Brain pericyte (primary cell): ENCODE measurements at regions not wholly inside any gene's neighbourhood (a gene's known extent, or its start where the extent isn't known, plus 50 kb on each side); places are given as distances from the start of the nearest gene placed in this dataset.

ENCODE experiments used
- DNase-seq: peaks from one replicate; pipeline ENCODE4 v3.0.0-alpha.2; 2012; ENCODE audit warnings: low read depth, low spot score

DNA sequence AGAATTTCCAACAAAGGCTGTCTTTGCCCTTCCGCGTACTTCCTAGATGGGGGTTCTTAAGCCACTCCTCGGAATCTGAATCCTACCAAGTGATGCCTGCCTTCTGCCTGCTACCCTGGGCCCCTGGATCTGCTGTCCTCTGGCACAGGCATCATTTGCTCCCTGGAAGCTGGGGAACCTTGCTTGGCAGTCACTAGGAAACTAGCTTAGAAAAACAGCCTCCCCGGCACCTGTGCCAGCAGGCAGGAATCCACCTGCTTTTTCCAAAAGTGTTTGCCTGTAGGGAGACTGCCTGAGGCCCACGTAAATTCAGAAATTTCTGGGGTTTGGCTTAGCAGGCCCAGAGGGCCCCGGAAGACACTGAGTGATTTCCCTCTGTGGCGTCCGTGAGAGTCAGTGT, 442.4 kb downstream of the TSHZ3 start:
- no peak for DNase-seq

DNA sequence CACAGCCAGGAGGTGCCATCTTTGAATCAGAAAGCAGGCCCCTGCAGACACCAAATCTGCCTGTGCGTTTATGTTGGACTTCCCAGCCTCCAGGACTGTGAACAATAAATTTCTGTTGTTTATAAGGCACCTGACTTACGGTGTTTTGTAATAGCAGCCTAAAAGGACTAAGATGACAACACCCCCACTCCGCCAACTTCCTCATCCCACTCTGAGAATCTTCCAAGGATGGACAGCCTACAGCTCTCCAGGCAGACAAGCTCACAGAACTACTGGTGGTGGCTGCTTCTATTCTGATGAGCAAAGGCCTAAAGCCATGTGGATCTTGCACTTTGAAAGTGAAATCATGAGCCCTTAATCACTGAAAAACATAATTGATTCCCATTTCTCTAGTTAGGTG, 449.2 kb downstream of the TSHZ3 start:
- no peak for DNase-seq

DNA sequence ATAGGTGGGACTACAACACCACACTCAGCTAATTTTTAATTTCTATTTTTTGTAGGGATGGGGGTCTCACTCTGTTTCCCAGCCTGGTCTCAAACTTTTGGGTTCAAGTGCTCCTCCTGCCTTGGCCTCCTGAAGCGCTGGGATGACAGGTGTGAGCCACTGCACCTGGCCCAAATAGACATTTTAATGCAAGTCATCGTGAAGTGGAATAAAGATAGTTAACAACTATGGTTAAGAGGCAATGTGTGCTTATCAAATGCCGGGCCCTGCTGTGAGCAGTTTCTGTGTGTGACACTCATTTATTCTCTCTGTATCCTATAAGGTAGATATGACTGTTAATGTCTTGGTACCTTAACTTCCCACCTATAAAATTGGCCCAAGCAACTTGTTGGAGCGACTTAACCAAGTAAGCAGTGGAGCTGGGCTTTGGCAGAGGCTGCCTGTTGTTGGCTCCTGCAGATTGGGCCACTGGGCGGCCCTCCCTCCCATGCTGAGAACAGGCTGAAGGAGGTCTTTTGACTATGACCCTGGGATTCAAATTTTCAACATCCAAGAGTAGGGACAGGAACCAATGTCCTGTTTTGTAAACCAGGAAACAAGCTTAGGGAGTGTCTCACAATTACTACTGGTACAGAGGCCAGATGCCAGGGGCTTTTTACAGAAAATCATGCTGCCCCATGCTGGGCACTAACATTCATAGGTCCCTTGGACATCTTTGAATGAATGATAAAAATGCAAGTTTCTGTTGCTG, 450.7 kb downstream of the TSHZ3 start:
- no peak for DNase-seq

DNA sequence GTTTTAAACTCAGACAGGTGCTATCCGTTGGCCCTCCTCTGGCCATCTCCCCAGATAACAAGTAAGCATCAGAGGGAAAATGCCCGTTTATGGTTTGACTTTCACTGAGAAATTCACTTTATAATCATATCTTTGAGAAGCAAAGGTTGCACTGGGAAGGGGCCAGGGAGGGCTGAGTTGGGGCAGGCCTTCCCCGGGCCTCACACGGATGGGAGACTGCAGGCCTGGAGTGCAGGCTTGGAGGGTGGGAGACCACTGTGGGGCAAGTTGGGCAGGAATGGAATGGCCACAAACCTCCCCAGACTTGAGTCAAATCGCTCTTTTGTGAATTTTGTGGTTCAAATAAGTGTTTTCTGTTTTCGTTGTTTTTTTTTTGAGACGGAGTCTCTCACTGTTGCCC, 451.7 kb downstream of the TSHZ3 start:
- no peak for DNase-seq

DNA sequence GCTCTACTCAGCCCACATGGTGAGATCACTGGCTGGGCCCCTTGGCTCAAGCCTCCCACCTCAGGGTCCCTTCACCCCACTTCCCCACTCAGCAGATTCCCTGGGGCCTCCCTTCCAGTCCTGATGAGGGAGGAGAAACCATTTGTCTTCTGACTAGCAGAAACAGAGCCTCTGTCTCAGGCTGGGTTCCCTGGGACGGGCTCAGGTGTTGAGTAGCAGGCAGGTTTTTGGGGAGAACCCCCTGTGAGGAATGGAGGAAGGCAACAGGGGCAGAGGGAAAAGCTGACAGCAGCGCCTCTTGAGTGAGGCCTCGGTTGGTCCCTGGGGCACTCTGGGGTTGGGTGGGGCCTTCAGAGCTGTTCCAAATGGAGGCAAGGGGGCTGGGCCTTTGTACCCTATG, 452.2 kb downstream of the TSHZ3 start:
- no peak for DNase-seq

DNA sequence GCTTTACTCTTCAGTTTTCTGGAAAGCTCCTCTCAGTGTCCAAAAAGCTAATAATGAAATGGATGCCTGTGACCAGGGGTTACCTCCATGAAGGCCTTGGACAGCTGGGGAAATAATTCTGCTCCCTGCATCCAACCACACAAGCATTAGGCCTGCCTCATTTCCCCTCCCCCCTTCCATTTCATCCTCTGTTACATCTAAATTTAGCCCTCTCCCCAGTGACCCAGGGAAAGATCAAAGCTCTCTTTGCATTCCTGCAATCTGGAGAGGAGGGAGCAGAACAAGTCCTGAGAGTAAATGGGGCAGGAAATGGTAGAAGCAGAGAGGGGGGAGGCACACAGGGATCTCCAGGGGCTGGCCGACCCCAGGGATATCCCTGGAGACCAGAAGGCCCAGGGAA, 452.7 kb downstream of the TSHZ3 start:
- DNase-seq, result no peak

DNA sequence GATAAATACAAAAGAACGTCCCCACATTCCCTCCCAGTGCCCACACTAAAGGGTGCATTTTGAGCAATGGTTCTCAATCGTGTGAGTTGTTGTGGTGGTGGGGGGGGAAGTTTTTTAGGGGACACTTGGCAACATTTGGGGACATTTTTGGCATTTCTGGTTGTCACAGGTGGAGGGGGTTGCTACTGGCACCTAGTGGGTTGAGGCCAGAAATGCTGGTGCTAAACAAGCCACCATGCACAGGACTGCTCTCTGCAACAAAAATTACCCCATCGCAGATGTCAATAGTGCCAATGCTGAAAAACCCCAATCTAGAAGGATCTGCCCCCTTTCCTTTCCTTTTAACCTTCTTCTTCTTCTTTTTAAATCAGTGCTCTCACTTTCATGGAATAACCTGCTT, 453.3 kb downstream of the TSHZ3 start:
- DNase-seq, result no peak

DNA sequence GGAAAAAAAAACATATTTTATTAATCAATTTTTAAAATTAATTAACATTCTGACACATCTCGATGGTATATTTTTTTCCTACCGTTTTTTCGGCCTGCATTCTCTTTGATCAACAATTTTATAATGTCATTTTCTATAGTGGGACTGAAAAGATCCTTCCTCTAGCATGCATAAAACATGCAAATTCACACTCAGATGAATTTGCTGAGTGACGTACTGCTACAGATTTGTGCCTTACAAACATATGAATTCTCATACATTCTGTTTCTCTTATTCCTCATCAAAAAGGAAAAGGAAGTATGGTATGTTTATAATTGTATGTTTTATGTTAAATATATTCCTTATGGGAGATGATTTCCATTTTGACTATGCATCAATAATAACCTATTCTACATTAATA, 458.2 kb downstream of the TSHZ3 start:
- DNase-seq, result no peak

DNA sequence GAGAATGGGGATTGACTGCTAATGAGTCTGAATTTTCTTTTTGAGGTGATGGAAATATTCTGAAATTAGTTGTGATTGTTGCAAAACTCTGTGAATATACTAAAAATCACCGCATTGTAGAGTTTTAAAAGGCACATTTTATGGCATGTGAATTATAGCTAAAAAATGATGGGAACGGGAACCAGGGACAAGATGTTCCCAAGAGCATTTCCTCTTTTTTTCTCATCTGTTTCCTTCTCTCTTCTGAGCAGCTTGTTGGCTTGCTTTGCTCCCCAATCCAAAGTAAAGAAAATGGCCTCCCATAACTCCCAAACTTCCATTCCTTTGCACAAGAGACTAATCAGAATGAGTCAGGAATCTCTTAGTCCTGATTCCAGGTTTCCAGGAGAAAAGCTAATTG, 459.2 kb downstream of the TSHZ3 start:
- no peak for DNase-seq

DNA sequence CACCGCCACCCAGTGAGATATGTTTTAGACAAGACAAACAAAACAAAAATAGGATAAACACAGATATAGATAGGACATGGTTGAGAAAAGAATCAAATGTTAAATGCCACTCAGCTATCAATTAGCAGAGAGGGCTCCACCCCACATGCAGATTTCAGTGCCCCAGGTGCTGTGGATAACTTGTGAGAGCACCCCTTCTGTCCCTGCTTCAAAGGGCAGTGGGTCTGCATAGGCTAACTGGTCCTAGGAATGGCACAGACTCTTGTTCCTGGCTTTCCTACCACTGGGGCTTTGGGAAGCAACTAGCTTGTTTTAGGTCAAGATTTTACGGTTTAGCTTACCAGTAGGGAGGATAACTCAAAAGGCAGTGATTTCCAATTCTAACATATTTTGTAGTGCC, 460.3 kb downstream of the TSHZ3 start:
- DNase-seq, result no peak

DNA sequence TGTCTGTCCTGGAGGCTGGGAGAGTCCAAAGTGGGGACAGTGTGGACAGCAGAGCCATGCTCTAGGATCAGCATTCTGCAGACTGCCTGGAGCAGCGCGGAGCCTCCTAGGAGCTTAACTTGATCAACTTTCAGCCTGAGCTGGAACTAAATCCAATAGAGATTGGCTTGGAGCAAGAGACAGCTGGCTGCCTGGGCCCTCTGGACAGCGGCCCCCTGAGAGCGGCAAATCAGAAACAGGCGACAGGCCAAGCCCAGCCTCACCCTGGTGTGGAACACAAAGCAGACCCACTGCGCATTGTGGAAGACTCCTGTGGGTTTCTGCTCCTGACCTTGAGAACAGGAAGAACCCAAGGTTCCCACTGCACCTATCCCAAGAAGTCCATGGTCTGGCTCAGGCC, 462.2 kb downstream of the TSHZ3 start:
- DNase-seq, result no peak

DNA sequence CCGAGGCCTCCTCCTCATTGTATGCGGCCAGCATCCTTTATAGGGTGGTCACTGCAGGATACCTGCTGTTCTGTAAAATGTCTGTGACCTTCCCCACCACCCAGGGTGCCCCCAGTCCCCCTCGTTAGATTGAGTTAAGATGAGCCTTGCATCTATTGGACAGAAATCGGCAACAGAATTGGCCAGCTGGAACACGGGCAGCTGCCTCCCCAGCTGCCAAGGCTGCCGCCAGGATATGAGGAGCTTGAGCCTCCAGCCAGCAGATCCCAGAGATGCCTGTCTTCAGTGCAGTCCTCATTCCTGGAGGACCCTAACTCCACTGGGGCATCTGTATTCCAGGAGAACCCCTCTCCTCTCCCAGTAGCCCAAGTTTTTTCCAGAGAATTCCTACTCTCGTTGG, 463.0 kb downstream of the TSHZ3 start:
- no peak for DNase-seq

DNA sequence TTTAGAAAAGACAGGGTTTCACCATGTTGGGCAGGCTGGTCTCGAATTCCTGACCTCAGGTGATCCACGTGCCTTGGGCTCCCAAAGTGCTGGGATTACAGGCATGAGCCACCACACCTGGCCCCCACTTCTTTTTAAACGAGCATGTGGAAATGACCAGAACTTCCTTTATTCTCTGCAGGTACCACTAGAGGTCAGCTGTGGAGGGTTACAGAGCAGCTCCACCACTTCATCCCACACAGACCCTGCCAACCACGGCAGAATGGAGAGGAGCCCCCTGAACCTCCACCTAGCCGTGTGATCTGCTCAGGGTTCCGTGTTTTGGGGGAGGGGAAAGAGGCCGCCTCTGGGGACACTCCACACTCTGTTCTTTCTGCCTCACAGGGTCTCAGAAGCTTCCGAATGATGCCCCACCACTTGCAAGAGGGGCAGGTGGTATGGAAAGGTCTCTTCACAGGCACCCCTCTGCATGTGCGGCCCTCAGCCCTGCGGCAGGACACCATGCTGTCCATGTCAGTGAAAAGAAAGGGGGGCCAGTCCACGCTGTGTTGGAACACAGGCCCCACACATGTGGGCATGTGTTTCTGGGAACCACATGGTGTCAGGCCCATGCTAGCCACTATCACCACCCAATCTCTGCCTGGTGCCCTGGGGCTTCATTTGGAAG, 465.0 kb downstream of the TSHZ3 start:
- no peak for DNase-seq

DNA sequence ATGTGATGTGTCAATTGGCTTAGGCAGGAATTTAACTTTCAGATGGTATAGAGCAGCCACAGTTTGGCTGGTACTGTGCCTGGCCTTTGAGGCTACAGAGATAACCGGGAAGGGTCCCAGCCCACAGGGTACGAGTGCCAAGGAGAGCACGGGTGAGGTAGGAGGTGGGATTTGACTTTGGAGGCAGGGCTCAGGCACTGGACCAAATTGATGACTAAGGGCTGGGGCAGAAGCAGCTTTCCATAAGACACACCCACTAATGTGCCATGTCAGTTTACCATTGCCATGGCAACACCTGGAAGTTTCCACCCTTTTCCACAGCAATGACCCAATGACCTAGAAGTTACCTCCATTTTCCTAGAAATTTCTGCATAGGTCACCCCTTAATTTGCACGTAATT, 466.2 kb downstream of the TSHZ3 start:
- no peak for DNase-seq

DNA sequence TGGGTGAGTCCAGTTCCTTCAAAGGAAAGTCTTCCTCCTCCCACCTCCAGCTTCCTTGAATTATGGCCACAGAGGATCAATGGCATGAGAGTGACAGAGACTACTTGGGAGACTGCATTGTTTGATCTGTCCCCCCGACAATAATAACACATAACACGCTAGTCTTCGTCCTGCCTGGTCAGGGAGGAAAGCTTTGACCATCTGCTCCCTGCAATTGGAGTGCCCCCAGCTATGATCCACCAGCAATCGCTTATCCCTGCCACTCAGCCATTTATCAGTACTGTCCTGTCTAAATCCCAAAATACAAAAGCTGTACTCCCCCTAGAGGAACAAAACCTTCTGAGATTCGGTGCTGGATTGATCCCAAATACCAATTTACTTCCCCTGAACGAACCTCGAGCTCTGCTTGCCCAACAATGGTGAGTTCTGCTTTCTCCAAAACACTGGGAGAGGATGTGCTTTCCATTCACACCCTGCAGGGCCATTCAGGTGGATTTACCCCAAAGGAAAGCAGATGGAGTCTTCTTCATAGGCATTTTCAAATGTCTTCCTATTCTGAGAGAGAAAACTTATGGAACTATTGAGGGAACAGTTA, 466.7 kb downstream of the TSHZ3 start:
- no peak for DNase-seq

DNA sequence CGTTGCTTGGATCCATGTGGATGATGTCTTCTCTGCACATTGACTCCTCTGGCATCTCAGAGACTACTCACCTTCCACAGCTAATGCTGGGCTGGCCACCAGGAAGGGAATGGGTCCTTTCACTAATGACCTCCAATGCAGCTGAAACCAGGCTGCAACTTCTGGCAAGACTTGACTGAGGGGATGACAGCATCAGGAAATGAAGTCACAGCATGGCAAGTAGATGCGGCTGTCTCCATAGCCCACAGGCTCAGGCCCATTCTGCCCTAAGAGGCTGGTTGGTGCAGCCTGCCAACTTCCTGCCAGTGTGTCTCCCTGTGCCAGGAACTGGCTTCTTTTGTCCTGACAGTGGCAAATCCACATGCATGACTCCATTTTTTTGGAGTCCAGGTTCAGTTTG, 467.3 kb downstream of the TSHZ3 start:
- no peak for DNase-seq

DNA sequence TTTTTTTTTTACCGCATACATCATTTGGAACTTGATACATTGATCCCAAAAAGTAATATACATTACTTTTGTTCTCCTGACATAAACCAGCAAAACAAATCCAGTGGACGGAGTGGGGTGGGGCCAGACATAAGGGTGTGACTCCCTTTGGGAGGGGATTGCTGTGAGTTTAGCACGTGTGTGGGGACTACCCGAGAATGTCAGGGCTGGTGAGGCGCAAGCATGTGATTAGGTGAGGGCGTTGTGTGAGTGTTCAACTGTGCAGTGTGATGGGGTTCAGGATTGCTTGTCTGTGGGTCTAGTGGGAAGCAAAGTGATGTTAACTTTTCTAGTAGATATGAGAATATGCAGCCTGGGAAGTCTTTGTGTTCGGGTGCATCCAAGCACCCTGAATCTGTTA, 468.0 kb downstream of the TSHZ3 start:
- no peak for DNase-seq

DNA sequence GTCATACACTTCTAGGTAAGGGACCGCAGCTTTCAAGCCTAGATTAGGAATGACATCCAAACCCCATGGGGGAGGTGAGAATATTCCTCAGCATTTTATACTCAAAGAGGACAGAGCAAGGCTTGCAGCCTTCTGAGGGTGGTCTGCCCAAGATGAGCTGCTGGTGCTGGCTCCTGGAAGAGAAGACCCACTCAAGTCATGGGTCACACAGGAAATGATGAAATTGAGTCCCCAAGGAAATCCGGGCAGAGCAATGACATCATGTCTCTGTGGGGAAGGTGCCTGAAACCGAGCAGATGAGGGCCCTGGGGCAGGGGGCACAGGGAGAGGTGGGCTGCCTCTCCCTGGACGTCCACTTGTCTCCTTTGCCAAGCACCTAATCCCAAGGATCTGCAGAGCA, 468.7 kb downstream of the TSHZ3 start:
- DNase-seq, result no peak

DNA sequence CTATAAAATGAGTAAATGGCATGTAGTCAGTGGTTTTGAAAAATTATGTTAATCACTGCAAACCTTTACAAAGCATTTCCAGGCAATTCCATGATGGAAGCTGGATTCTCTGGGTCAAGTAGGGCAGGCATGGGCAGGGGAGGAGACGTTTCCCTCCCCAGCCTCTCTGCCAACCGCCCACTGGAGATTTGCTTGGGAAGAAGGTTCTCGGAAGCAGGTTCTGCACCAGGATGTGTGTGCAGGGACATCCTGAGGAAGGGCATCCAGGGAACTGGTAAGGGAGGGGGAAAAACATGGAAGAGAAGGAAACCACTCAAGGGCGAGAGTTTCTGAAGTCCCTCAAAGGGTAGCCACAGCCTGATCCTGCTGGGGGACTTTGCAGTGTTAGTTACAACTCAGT, 469.1 kb downstream of the TSHZ3 start:
- no peak for DNase-seq

DNA sequence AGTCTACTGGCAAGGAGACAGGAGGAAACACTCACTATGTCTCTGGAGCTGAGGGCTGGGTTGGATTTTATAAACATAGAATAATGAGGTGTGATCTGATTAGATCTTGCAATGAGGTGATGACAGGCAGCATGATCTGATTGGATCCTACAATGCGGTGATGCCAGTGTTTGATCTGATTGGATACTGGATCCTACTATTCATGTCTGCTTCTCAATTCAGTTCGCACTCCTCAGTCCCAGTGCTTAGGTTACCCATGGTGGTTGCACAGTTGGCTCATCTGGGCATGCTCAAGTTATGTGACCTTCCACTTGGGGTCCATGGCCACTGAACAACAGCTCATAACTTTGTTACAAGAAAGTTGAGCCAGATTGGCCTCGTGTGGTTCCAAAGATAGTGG, 469.5 kb downstream of the TSHZ3 start:
- DNase-seq, result no peak

DNA sequence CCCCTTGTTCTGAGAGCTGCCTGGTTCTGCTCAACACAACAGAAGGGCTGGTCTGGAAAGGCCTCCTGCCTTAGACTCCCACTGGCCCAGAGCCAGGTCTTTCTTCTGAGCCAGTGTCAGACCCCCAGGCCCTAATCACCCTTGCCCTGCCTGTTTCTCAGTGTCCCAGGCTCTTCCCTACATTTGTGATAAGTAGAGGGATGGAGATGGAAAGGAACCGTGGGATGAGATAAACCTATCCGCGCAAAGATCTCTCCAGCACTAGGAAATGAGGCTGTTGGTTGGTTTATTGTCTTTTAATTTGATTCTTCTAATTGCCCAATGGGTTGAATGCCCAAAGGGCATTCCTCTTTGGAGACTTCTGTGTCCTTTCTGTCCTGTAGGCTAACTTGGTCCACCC, 470.0 kb downstream of the TSHZ3 start:
- DNase-seq, result no peak

DNA sequence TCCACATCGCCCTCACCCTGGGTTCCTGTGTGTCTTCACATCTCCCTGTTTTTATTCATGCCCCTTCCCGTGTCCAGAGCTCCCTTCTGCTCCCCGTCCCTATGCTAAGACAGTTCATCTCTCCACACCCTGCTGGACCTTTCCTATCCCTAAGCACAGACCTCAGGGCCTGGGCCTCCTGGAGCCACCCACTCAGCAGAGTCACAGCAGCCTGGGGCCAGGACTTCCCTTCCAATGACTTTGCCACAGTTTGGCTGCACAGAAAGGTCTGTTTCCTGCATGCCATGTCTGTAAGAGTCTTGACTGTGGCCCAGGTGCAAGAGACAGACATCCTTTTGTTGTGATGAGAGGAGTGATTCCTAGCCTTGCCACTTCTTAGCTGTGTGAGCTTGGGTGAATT, 470.7 kb downstream of the TSHZ3 start:
- DNase-seq, result no peak

DNA sequence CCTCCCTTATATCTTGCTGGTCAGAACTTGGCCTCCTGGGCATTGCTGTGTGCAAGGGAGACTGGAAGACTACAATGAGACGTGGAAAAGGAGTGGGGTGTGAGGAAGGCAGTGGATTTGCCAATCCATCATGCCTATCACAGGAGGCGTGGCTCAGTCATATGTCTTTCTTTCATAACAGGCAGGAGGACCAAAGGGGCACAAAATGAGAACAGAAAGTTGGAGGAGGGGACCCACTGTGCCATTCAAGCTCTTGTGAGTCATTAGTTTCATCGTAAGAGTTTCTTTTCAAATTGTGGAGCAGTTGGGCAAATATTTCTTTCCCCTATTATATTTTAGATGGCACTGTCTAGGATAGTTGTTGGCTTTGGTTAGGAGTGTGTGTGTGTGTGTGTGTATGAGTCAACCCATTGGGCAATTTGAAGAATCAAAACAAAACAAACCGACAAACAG, 471.5 kb downstream of the TSHZ3 start:
- no peak for DNase-seq
